A673 (cell line): ENCODE measurements at regions not wholly inside any gene's neighbourhood (a gene's known extent, or its start where the extent isn't known, plus 50 kb on each side); places are given as distances from the start of the nearest gene placed in this dataset.
A peak's percentile ranks its signal among the peaks of the same experiment; 100 is the strongest.

Experiments
- BruUV-seq: library from RNA; stranded (reverse); fragments of 400-500 nt; replicated peaks from 2 replicates; lab custom pipeline; 2021; lab: Mats Ljungman, UMichigan
- CTCF ChIA-PET: fragments of 300-600 bp; sonication (Branson Sonifier 250); formaldehyde crosslinking; loops from one replicate; lab custom pipeline; 2022; ENCODE audit warnings: antibody characterized with exemption; lab: Charles Lee
- POLR2A ChIA-PET: fragments of 300-600 bp; sonication (Branson Sonifier 250); formaldehyde crosslinking; loops from one replicate; lab custom pipeline; 2022; ENCODE audit warnings: antibody characterized with exemption; ENCODE audit not compliant: low non-redundant PET; lab: Charles Lee
- DNase-seq: peaks from one replicate; pipeline ENCODE4 v3.0.0-alpha.2; 2015; ENCODE audit warnings: low spot score
- H3K27ac ChIP-seq: fragments of 200-600 bp; sonication (generic); 2 replicates; pipeline ENCODE4 v1.5.1; 2016; ENCODE audit warnings: mixed run types, low read depth, mild to moderate bottlenecking, mixed read lengths, antibody characterized with exemption, low read length; ENCODE audit not compliant: poor library complexity, severe bottlenecking
- H3K27me3 ChIP-seq: fragments of 200-600 bp; sonication (generic); replicated peaks from 2 replicates; pipeline ENCODE4 v1.6.1; 2017; ENCODE audit warnings: mixed run types, low read depth, mild to moderate bottlenecking, mixed read lengths, antibody characterized with exemption, low read length; ENCODE audit not compliant: insufficient read depth, poor library complexity
- H3K36me3 ChIP-seq: fragments of 200-600 bp; sonication (generic); 2 replicates; pipeline ENCODE4 v1.6.1; 2016; ENCODE audit warnings: mixed run types, mild to moderate bottlenecking, mixed read lengths, antibody characterized with exemption, low read length; ENCODE audit not compliant: insufficient read depth, poor library complexity, severe bottlenecking
- H3K4me1 ChIP-seq: fragments of 200-600 bp; sonication (generic); 2 replicates; pipeline ENCODE4 v1.6.1; 2017; ENCODE audit warnings: mixed run types, mild to moderate bottlenecking, mixed read lengths, antibody characterized with exemption, low read length; ENCODE audit not compliant: insufficient read depth, poor library complexity, severe bottlenecking
- H3K4me3 ChIP-seq: fragments of 200-600 bp; sonication (generic); 2 replicates; pipeline ENCODE4 v1.5.1; 2016; ENCODE audit warnings: low read depth, mixed run types, mild to moderate bottlenecking, mixed read lengths, low read length; ENCODE audit not compliant: poor library complexity, severe bottlenecking
- H3K9me3 ChIP-seq: fragments of 200-600 bp; sonication (generic); 2 replicates; pipeline ENCODE4 v1.6.1; 2016; ENCODE audit warnings: mixed run types, low read depth, mild to moderate bottlenecking, mixed read lengths, antibody characterized with exemption, low read length; ENCODE audit not compliant: poor library complexity, severe bottlenecking
- EZH2 ChIP-seq: fragments of 200-600 bp; sonication (generic); IDR thresholded peaks from 2 replicates; pipeline ENCODE4 v1.6.1; 2017; ENCODE audit warnings: borderline replicate concordance, low read depth, mild to moderate bottlenecking, mixed read lengths, antibody characterized with exemption, low read length; ENCODE audit not compliant: poor library complexity, severe bottlenecking
- intact Hi-C: fragments of 100-400 bp; cut with micrococcal nuclease; formaldehyde crosslinking; loops from one replicate; pipeline ENCODE4 v1.10.0; 2022; ENCODE audit not compliant: unreplicated experiment
- TF ChIP-seq, protein P1 (sequence below): fragments of 300-800, 200-600 bp; sonication (generic); conservative IDR thresholded peaks from 2 replicates; pipeline ENCODE4 v1.5.1; 2017; ENCODE audit warnings: low read depth, mild to moderate bottlenecking, antibody characterized with exemption, low read length, moderate library complexity, mixed read lengths

DNA sequence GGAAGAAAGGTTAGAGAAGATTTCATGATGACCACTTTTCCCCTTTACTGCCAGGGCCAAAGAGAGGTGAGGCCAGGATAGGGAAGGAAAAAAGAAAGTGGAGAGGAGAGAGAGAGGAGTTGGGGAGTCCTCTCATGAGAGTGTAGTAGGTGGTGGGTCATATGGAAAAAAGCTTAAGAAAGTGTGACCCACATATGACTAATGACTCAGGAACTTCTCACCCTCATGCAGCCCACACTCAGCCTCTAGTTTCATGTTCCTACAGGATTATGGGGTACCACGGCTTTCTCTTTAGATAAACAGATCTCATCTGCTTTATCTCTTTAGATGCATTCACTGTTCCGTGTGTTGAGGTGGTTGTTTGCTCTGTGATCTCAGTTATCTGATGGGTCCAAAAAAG is 462.5 kb upstream of the IGFBP3 start:
- no peaks in the 10 kb centered on the region for H3K27me3 ChIP-seq
- TF ChIP-seq, protein P1, sequence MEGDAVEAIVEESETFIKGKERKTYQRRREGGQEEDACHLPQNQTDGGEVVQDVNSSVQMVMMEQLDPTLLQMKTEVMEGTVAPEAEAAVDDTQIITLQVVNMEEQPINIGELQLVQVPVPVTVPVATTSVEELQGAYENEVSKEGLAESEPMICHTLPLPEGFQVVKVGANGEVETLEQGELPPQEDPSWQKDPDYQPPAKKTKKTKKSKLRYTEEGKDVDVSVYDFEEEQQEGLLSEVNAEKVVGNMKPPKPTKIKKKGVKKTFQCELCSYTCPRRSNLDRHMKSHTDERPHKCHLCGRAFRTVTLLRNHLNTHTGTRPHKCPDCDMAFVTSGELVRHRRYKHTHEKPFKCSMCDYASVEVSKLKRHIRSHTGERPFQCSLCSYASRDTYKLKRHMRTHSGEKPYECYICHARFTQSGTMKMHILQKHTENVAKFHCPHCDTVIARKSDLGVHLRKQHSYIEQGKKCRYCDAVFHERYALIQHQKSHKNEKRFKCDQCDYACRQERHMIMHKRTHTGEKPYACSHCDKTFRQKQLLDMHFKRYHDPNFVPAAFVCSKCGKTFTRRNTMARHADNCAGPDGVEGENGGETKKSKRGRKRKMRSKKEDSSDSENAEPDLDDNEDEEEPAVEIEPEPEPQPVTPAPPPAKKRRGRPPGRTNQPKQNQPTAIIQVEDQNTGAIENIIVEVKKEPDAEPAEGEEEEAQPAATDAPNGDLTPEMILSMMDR: no peak
- TF ChIP-seq EZH2: no peak
- no peak overlapping the region for H3K4me3 ChIP-seq
- H3K9me3 ChIP-seq: no peaks in the 10 kb centered on the region
- DNase-seq: no peak
- no peak overlapping the region for H3K27ac ChIP-seq
- POLR2A ChIA-PET: no interaction called here
- CTCF ChIA-PET: no interaction called here
- intact Hi-C loops: no loop called here
- no peaks in the 10 kb centered on the region for H3K36me3 ChIP-seq
- BruUV-seq: no TSS peak
- no peaks in the 10 kb centered on the region for H3K4me1 ChIP-seq

DNA sequence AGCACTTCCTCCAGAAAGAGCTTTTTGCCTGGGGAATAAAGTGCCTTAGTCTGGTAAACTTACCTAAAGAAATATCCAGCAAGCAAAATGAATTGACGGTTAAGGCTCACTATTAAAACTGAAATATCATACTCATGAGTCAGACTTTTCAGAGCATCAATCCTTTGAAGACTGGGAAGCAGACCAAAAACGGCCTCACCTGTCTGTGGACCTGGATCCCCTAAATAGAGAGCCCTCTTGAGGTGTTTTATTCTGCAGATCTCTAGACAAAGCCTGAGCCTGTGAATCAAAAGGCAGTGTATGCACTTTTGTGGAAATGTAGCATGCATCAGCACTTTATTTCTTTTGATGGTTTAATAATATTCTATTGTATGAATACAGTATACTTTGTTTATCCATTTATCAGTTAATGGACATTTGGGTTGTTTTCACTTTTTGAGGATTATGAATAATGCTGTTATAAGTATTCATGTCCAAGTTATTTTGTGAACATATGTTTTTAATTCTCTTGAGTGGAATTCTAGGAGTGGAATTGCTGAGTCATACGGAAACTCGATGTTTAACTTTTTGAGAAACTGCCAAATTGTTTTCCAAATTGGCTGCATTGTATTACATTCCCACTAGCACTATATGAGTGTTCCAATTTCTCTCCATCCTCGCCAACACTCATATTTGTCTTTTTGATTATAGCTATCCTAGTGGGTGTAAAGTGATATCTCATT is 449.0 kb upstream of the IGFBP3 start:
- TF ChIP-seq, protein P1: no peak
- TF ChIP-seq EZH2: no peak
- peak; percentile 32 for DNase-seq
- H3K4me1 ChIP-seq: no peaks in the 10 kb centered on the region
- no peaks in the 10 kb centered on the region for H3K36me3 ChIP-seq
- intact Hi-C loops: loop anchor here (10.0 kb wide), 1 partner anchor 715 kb away; no protein-coding TSS in a partner anchor
- ChIA-PET POLR2A (no interaction called here), CTCF (no interaction called here)
- H3K4me3 ChIP-seq: no peak overlapping the region
- no peaks in the 10 kb centered on the region for H3K27me3 ChIP-seq
- BruUV-seq: no TSS peak
- H3K9me3 ChIP-seq: no peaks in the 10 kb centered on the region
- no peak overlapping the region for H3K27ac ChIP-seq

DNA sequence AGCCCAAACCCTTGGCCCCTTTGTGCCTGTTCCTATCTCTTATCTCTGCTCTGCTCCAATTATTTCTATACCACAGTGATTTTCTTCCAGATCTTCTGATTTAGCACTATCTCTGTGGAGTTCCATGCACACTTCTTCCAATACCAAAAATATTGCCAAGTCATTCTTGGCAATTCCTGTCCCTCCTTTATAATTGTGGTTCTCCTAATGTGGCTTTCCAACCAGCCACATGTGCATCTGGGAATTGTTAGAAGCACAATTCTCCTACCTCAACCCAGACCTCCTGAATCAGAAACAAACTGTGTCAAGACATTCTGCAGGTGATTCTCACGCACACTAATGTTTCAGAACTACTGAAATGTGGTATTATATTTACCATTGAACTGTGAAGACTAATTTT is 447.8 kb upstream of the IGFBP3 start:
- POLR2A ChIA-PET: no interaction called here
- H3K4me3 ChIP-seq: no peak overlapping the region
- DNase-seq: no peak
- no peaks in the 10 kb centered on the region for H3K9me3 ChIP-seq
- H3K4me1 ChIP-seq: no peaks in the 10 kb centered on the region
- intact Hi-C loops: loop anchor here (10.0 kb wide), 1 partner anchor 716 kb away; no protein-coding TSS in a partner anchor
- CTCF ChIA-PET: no interaction called here
- H3K27ac ChIP-seq: no peak overlapping the region
- no peaks in the 10 kb centered on the region for H3K36me3 ChIP-seq
- no peaks in the 10 kb centered on the region for H3K27me3 ChIP-seq
- TF ChIP-seq EZH2: no peak
- TF ChIP-seq, protein P1: no peak
- no TSS peak for BruUV-seq
